GM12874 (cell line): ENCODE measurements at regions not wholly inside any gene's neighbourhood (a gene's known extent, or its start where the extent isn't known, plus 50 kb on each side); places are given as distances from the start of the nearest gene placed in this dataset.

ENCODE experiments used
- CTCF ChIP-seq: IDR thresholded peaks from 2 replicates; pipeline ENCODE4 v1.5.1; 2011; ENCODE audit warnings: low read depth, mild to moderate bottlenecking, control low read depth, low read length, moderate library complexity; ENCODE audit not compliant: insufficient read depth

GRCh38 chr11:70824605-70825245 is 426.4 kb downstream of the CTTN start:
- TF ChIP-seq CTCF: no peak

DNA sequence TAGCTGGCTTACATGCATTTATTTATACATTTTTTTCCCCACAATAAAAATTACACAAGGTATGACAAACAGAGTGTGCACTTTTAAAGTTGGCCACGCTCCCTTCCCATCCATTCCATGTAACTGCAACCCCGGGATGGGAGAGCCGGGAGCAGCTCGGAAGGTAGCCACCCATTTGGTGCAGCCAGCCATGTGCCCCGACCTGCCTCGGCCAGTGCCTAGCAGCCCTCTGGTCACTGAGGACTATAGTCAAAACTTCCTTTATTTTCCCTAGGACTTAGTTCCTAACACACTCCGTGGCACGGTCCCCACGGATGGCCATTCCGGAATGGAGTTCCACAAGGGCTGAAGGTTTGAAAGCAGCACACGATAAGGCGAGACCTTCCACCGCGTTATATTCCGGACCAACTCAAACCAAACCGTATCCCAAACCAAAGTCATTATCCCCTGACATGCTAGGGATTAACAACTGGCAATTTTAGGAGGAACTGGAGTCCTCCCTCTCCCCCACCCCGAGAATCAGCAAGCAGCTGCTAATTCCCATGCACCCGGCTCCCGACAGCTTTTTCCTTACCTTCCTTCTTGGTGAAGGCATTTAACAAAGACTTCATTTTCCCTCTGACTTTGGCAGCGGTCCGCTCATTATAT is 426.4 kb downstream of the SHANK2 start:
- TF ChIP-seq CTCF: no peak

GRCh38 chr11:70826541-70827335 is 425.6 kb downstream of the SHANK2 start:
- TF ChIP-seq CTCF: no peak

- no peak for TF ChIP-seq CTCF
These were observed 423.7 kb downstream of the SHANK2 start for GRCh38 chr11:70828593-70829082.

DNA sequence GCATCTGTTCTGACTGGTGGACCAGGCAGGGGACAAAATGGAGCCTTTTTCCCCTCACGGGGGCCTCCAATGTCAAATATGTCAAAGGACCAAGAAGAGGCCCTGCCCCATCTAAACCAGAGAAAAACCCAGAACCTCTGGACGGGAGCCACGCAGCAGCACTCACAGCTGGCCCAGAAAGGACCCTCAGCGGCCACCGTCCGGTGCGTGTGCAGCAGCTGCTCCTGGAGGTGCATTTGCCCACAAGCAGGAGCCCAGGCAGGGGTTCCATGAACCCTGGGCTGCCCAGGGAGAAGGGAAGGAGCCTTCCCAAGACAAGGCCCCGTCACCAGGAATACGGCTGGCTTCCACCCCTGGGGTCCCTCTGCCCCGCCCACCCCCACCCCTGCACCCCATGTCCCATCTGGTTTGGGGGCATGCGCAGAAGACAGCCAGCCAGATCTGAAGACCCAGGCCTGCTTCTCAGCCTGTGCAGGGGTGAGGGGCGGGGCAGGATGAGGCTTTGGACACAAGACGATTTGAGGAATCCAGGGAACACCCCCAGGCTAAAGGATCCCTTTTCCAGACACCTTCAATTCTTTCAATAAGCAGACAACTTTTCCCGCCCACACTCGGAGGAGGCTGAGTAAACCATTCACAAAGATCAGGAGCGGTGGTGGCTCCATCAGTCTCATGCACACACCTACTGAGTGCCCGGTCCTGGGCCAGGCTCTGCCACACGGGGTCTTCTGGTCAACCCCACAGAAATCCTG is 423.1 kb downstream of the SHANK2 start:
- no peak for TF ChIP-seq CTCF

GRCh38 chr11:70829886-70830272 is 422.5 kb downstream of the SHANK2 start:
- TF ChIP-seq CTCF: no peak

DNA sequence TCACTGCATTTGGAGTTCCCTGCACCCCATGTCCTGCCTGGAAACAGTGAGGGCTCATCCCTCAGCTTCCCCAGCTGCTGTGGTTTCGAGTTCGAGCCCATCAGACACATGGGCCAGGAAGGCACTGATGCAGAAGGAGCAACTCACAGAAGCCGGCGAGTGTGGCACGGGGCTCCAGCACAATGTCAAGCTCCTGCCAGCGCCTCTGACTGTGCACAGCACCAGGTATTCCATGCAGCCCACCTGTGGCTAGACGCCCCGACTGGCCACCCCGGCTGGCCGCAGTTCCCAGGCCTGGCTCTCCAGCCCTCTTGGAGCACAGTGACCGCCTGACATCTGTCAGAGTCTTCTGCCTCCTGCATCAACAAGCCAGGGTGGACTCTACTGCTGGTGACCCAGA is 419.4 kb downstream of the SHANK2 start:
- no peak for TF ChIP-seq CTCF
